ENCODE measurements at regions not wholly inside any gene's neighbourhood (a gene's known extent, or its start where the extent isn't known, plus 50 kb on each side); places are given as distances from the start of the nearest gene placed in this dataset.

GRCh38 chr22:27194096-27194748, 536.8 kb downstream of the MIAT start:
- TF ChIP-seq SIN3A (IDR thresholded peaks at IDR 0.05; ENCODE audit: borderline replicate concordance, insufficient read depth, low read length): no peak
- TF ChIP-seq POLR2AphosphoS5 (IDR thresholded peaks at IDR 0.05; ENCODE audit: low read depth, low read length): no peak

Measured in PFSK-1 (cell line).